Posterior cingulate gyrus (tissue), 11 donors: ENCODE measurements at regions not wholly inside any gene's neighbourhood (a gene's known extent, or its start where the extent isn't known, plus 50 kb on each side); places are given as distances from the start of the nearest gene placed in this dataset.
"Not testable (repeated sequence)": the region's sequence is repeated elsewhere in the genome, so short reads cannot be mapped to it uniquely, and the experiment has no call there.

Experiments
- DNase-seq, 10 donors: peaks; one replicate each; pipeline versions ENCODE4 v3.0.0 to v3.0.0-alpha.2; 2020 to 2021; ENCODE audit warnings: mixed read lengths in 3 of 10
- intact Hi-C: fragments of 100-400 bp; cut with DNase I; formaldehyde crosslinking; loops from one replicate; pipeline ENCODE4 v1.15.1; 2023

GRCh38 chr1:4485398-4485797, 169.0 kb upstream of the AJAP1 start:
- peak in 2 of 10 donors; percentile 7 to 77 for DNase-seq
- intact Hi-C loops = no loop called here

GRCh38 chr1:4485878-4486277, 168.5 kb upstream of the AJAP1 start:
- intact Hi-C loops = no loop called here
- DNase-seq = peak in 1 of 10 donors; percentile 24

DNA sequence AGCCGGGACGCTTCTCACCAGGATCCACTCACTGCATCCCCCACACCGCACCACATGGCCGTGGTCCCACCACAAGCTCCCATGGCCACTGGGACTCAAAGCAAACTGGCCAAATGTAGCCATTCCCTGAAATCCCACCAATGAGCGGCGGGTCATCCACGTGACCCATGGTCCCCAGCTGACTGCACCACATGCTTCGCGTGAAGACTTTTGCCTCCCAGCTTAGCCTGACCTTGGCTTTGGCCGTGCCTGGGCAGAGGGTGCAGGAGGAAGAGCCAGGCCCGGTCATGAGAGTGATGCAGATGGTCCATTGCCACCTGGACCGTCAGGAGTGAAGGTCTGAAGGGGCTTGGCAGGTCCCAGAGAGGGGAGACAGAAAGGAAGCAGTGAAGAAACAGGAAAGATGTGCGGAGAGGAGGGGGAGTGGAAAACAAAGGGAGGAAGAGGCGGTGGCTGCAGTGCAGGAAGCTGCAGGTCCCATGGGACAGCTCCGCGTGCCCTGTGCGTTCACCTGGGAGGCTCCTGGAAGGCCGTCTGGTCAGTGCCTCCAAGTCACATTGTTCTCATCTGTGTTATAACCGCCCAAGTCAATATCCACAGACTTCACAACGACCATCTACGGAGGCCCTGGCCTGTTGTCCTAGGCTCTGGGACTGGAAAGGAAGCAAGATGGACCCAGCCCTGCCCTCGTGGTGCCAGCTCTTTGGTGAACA, 167.8 kb upstream of the AJAP1 start:
- DNase-seq = no peak
- intact Hi-C loops = no loop called here

DNA sequence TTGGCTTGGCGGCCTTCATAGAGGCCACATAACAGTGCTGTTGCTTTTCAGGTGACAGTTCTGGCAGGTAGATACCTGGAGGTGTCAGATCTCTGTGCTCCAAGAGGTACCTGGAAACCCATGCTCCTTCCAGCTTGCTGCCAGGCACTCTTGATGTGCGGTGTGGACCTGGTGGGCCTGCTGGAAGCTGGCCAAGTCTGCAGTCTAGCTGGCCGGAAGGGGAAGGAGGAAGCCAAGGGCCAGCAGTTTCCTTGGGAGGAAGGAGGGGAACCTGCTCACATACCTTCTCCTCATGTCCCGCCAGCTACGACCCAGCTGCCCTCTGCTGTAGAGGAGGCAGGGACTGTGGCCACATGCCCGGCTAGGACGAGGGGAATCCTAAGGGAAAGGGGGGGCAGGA, 166.4 kb upstream of the AJAP1 start:
- intact Hi-C loops = no loop called here
- no peak for DNase-seq

- intact Hi-C loops = no loop called here
- DNase-seq = peak in 1 of 10 donors; percentile 62
Observed at GRCh38 chr1:4489486-4489885, 164.9 kb upstream of the AJAP1 start.

DNA sequence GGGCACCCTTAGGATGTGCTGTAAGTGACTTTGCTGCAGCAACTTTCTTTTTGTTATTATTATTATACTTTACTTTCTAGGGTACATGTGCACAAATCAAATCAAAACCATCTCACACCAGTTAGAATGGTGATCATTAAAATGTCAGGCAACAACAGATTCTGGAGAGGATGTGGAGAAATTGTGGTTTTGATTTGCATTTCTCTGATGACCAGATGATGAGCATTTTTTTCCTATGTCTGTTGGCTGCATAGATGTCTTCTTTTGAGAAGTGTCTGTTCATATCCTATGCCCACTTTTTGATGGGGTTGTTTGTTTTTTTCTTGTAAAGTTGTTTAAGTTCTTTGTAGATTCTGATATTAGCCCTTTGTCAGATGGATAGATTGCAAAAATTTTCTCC, 164.4 kb upstream of the AJAP1 start:
- DNase-seq, intact Hi-C loops: not testable (repeated sequence)

DNA sequence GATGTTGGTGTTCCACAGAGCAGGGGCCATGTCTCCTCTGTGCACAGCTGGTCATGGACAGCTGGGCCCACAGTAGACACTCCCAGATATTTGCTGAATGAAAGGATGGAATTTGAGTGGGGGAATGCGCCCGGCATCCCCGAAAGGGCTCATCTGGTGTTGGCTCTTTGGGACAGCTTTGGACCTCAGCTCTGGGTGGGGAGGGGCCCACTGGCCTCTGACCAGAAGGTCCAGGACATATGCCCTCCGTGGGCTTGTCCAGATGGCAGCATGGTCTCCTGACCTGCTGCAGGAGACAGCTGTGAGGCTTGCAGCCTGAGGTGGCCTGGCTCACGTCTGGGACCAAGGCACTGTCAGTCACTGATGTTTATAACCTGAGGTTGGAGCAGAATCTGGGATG, 160.4 kb upstream of the AJAP1 start:
- no peak for DNase-seq
- intact Hi-C loops = no loop called here

- DNase-seq = no peak
- intact Hi-C loops = no loop called here
Observed at GRCh38 chr1:4494558-4494957, 159.9 kb upstream of the AJAP1 start.

GRCh38 chr1:4495809-4496208, 158.6 kb upstream of the AJAP1 start:
- intact Hi-C loops = no loop called here
- no peak for DNase-seq

GRCh38 chr1:4500441-4500840, 154.0 kb upstream of the AJAP1 start:
- intact Hi-C loops = no loop called here

GRCh38 chr1:4506591-4506990, 147.8 kb upstream of the AJAP1 start:
- DNase-seq = no peak
- intact Hi-C loops = no loop called here

More at GRCh38 chr1:4500441-4500840, 154.0 kb upstream of the AJAP1 start:
- no peak for DNase-seq

GRCh38 chr1:4509206-4509605, 145.2 kb upstream of the AJAP1 start:
- no peak for DNase-seq
- intact Hi-C loops = no loop called here

GRCh38 chr1:4510276-4510691, 144.1 kb upstream of the AJAP1 start:
- intact Hi-C loops = no loop called here
- peak in 8 of 10 donors; percentile 15 to 90 (median 58) for DNase-seq

DNA sequence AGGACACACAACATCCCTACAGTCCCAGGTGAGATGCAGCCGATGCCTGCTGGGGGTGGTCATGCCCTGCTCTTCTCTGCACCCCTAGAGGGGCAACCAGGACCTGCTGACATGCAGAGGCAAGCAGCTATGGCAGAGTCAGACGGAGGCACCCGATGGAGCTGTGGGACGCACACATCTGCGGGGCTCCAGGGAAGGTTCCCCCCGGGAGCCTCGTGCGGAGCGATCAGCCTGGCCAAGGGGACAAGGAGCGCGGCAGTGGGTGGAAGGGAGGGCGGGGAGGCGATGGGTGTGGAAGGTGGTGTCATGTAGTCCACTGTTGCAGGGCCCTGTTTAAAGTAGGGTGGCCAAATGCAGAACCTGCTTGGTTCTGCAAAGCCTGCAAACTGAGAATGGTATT, 143.0 kb upstream of the AJAP1 start:
- DNase-seq = no peak
- intact Hi-C loops = no loop called here

- intact Hi-C loops = no loop called here
Observed at GRCh38 chr1:4512636-4513035, 141.8 kb upstream of the AJAP1 start.

DNA sequence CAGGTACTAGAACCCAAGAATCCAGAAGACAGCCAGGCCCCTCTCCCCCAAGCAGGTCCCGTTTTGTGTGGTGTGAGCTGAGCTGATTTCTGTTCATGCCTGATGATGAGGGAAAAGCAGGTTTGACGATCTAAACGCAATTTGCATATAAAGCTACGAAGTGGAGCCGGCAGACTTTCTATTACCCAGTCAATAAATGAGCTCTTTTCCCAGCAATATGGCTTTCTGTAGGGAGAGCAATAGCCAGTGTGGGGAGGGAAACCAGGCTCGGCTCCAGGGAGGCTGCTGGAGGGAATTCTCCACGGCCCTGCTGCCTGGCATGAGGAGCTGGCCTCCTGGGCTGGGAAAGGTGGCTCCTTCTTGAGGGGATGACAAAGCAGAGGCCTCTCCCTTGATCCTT, 140.7 kb upstream of the AJAP1 start:
- intact Hi-C loops = no loop called here
- DNase-seq = no peak

More at GRCh38 chr1:4512636-4513035, 141.8 kb upstream of the AJAP1 start:
- peak in 3 of 10 donors; percentile 14 to 73 (median 16) for DNase-seq

GRCh38 chr1:4515727-4516289, 138.6 kb upstream of the AJAP1 start:
- intact Hi-C loops = no loop called here
- no peak for DNase-seq

- intact Hi-C loops = no loop called here
- no peak for DNase-seq
Observed at GRCh38 chr1:4516596-4516995, 137.8 kb upstream of the AJAP1 start.

DNA sequence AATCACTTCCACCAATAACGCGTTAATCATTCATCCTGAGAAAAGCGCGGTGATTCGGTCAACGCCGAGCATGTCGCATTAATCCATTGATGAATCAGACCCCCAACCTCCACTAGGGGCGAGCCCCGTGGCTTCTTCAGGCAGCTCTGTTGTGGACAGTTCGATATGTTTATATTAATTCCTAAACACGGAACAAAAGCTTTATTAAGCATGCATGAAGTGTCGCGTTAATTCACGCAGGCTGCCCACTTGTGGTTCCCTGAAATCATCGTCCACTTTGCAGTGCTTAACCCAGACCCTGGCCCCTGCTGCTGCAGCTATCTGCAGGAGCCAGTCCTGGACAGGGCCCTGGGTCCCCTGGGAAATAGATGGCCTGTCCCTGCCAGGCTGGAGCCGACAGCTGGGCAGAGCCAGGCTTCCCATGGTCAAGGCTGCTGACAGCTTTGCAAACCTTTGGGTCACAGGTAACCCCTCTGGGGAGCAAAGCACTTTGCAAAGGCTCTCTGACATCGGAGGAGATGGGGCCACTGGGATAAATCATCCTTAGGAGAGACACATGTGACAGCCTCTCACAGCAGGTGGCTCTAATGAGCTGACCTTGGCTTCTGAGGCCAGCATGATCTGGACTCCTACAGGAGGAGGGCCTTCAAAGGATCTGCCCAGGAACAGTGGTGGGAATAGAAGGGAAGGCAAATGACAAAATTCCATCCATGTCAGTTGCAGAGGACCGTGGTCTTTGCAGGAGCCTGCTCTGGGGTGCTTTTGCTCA, 137.0 kb upstream of the AJAP1 start:
- intact Hi-C loops = no loop called here
- DNase-seq = no peak

- intact Hi-C loops = no loop called here
- DNase-seq = no peak
Observed at GRCh38 chr1:4518621-4519020, 135.8 kb upstream of the AJAP1 start.

- DNase-seq = no peak
- intact Hi-C loops = no loop called here
Observed at GRCh38 chr1:4519954-4520353, 134.5 kb upstream of the AJAP1 start.

DNA sequence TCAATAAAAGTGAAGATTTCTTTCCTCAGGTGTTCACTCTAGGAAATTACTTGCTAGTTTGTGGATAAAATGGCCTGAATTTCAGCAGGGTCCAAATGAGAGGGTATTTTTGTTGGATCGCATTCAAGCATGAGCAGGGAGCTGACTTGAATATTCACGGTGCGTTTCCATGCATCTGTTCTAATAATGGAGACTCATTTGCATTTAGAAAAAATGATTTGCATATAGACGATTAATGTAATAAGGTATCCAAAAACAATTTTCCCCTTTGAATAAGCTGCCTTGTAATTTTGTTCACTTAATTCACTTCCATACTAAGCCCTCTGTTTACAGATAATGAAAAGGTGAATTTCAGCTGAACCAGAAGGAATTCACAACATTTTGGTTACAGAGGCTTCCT, 130.9 kb upstream of the AJAP1 start:
- intact Hi-C loops = no loop called here
- DNase-seq = no peak
